Nucleus accumbens (tissue), 56 donors: ENCODE measurements at regions not wholly inside any gene's neighbourhood (a gene's known extent, or its start where the extent isn't known, plus 50 kb on each side); places are given as distances from the start of the nearest gene placed in this dataset.
A peak's percentile ranks its signal among the peaks of the same experiment; 100 is the strongest.

ENCODE experiments used
- DNase-seq, 56 donors: peaks; one replicate each; lab custom pipeline; 2025; lab: John Stamatoyannopoulos, UW

- no peak for DNase-seq
These were observed 165.9 kb downstream of the BLID start for GRCh38 chr11:121950160-121950559.

DNA sequence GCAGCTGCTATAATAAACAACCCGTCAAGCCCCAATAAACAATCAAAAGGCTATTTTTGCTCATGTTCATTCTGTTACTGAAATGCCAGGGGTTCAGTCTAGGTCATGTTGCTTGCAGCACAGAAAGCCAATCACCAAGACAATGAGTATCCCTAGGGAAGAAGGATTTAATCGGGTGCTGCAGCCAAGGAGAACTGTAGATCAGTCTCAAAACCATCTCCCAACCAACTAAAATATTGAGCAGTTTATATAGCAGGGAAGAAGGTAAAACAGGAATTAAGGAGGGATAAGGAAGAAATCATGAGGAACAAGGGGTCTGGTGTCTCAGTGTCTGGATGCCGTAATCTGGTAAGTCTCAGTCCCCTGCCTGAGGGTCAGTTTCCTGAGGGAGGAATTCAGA is 169.5 kb downstream of the BLID start:
- DNase-seq, result no peak

DNA sequence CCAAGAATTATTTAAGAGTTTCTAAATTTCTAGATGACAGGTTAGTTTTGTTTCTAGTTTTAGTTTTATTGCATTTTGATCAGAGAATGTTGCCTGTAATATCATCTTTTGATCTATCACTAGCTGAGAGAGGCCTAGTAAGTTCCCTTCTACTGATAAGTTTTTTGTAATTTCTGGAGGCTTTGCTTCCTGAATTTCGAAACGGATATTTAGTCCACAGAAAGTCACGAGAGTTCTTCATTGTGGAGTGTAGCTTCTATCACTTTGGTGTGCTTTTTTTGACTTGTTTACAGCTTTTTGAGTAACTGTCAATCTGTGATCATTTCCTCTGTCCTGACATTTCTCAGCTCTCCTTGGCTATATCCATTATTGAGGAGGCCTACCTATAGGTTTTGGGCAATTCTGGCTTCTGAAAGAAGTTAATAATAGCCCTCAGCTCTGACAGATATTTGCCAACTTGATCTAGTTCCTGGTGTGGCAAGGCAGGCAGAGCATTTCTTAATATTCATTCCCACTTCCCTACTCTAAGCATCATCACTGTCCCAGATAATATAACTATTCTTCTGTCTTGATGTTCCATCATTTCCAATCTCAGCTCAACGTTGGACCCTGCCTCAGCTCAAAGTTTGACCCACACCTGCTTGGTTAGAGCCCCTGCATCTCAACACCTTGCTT is 171.3 kb downstream of the BLID start:
- DNase-seq, result no peak

GRCh38 chr11:121938076-121938475 is 177.9 kb downstream of the BLID start:
- DNase-seq, result no peak

DNA sequence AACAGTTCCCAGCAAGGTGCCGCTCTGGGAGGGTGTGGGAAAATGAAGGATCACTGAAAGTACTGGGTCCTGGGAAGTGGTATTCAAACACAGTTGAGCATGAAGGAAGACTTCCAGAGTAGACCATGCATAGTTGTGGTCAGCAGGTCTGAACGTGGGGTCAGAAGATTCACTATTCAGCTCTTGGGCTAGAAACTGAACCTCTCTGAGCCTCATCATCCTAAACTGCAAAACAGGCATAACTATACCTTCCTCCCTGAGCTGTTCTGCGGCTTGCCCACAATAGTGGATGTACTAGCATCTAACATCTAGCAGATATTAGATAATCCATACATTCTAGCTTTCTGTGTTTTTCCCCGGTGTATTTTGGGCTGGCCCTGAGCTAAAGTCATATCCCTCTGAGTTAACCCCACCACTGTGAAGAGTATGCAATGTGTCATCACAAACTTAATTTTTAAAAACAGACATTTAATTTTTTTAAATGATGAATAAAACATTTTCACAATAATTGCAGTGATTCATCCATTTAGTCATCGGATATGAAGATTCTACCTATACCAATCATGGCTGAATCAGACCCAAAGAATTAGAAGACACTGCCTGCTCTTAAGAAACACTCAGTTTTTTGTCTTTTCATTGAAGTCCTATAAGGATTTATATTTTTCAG is 179.1 kb downstream of the BLID start:
- DNase-seq, result no peak

DNA sequence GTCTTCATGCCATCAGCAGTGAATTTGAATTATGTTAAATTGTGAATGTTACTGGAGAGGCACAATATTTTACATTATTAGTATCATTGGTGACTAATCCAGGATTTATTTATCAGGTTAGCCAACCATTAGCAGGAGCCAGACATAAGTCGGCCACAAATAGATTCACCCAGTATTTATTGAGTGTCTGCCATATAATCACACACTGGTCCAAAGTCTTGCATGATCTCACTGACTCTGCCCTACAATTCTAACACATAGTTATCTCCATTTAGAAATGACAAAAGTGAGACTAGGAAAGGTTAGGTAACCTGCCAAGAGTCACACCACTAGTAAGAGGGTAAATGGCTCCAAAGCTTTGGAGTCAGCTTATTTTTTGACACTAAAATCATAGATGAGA is 179.6 kb downstream of the BLID start:
- DNase-seq, result no peak

GRCh38 chr11:121933694-121934093 is 182.3 kb downstream of the BLID start:
- DNase-seq, result no peak

GRCh38 chr11:121933294-121933693 is 182.7 kb downstream of the BLID start:
- no peak for DNase-seq

GRCh38 chr11:121932646-121933185 is 183.3 kb downstream of the BLID start:
- DNase-seq, result peak in 7 of 56 donors; percentile 11 to 63 (median 20)

DNA sequence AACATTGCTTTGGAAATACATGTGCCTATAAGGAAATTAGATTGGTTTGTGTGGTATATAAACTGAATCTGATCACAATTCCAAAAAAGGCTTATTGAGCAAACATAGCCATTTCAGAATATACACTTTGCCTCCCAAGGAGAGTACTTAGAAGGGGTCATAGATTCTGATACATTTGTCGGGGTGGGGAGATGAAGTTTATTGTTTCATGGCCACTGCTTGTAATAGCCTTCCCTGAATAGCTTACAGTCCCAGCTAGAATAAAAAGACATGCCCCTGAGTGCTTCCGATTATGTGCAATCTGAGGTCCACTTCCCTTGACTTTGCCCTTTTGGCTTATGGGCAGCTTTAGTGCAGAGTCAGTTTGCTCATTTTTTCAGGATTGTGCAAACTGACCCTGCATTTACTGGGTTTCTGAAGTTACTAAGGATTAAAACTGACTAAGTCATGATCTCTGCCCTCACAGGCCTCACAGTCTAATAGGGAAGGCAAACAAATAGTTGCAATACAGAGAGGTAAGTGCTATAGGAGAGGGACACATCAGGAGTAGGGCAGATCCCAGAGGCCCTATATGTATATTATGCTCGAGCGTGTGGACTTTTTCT is 184.2 kb downstream of the BLID start:
- DNase-seq, result no peak

GRCh38 chr11:121931121-121931520 is 184.9 kb downstream of the BLID start:
- no peak for DNase-seq

DNA sequence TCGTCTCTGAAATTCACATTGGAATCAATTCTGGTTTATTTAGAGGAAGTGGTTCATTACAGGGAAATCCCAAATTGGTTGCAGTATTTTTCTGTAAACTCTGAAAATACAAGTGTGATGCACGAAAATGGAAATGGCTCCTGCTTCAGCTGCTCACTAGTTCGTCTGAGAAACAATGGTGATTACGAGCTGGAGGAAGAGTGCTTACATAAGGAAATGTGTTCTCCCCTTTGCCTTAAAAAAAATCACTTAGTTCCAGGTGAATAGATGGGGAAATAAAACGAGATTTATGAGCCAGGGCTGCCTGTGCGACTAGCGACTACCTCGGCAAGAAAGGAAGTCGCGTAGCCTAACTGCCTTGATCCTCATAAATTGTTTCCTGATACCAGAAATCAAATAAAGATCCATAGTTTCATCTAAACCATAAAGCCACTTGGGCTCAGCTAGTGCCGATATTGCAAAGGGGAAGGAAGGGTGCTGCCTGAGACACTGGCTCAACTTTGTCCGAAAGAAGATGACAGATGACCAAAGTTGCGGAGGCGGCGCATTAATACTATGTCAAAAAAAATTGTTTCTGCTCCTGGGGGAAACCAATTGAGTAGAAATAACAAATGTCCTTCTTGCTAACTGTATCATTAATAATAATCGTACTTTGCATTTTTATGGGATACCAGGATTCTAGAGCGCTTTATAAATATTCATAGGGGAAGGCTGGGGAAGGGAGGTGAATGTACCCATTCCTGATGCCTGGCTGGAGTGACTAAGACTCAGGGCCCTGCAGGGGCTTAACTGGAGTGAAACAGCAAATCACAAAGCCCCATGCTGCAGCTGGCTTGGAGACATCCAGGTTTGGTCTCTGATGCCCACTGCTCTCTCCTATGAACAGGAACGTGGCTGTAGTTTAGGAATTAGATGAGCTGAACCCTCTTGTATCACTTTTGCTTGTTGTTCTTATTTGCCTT is 185.7 kb downstream of the BLID start:
- DNase-seq, result peak in 19 of 56 donors; percentile 3 to 60 (median 17)

DNA sequence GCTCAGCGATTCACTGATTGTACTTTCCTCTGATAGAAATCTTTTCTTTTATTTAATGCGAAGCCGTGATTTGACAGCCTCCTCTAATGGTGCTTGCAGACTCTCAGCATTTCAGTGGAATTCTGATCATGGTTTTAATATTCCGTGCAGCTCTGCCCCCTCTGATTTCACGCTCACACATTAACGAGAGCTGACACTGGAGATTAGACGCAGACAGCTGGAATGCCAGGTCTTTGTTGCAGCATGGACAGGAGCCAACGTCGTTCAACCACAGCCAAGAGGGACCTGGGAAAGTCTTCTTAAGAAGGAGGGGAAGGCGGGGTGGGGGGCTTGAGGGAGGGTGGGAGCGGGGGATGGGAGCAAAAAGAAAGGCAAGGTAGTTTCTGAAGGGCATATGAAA is 186.4 kb downstream of the BLID start:
- peak in 48 of 56 donors; percentile 6 to 87 (median 49) for DNase-seq

- peak in 4 of 56 donors; percentile 9 to 38 (median 18) for DNase-seq
These were observed 187.1 kb downstream of the BLID start for GRCh38 chr11:121928597-121929580.

- DNase-seq, result no peak
These were observed 188.2 kb downstream of the BLID start for GRCh38 chr11:121927789-121928188.

DNA sequence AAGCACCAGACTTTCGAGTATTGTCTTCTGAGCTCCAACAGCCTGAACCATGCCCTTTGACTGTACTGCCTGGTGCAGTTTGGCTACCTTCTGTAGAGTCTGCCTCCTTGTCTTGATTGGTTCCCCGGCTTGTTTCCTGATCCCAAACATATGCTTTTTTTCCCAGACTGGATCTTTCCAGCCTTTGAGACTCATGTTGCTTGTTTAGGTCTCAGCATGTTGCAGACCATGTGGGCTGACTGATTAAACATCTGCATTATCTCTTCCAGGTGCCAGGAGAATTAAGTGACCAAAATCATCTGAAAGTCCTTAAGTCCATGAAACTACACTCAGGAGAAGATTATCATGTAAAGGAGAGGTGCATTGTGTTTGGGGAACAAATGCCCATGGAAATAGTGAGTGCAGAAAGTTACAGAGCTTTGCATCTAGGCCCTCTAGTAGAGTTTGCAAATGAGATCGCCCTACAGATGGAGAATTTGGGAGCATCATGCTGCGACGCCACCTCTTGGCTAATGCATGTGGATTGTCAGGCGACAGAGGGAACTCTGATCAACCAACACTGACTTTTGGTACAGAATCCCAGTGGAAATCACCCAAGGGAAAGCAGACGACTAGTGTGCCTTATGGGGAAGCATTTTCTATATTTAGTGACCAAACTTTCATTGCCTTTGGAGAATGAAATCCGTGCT is 188.8 kb downstream of the BLID start:
- no peak for DNase-seq

GRCh38 chr11:121924191-121924590 is 191.8 kb downstream of the BLID start:
- no peak for DNase-seq

GRCh38 chr11:121917482-121917881 is 198.5 kb downstream of the BLID start:
- DNase-seq, result no peak
